SK-N-SH (cell line): ENCODE measurements at regions not wholly inside any gene's neighbourhood (a gene's known extent, or its start where the extent isn't known, plus 50 kb on each side); places are given as distances from the start of the nearest gene placed in this dataset.

Experiments used
- CHD2 ChIP-seq: fragments of 150-350 bp; IDR thresholded peaks from 2 replicates; pipeline ENCODE4 v1.6.1; 2018; ENCODE audit warnings: low read length; ENCODE audit not compliant: partially characterized antibody
- CTCF ChIP-seq: fragments of 200-600 bp; sonication (generic); IDR thresholded peaks from 2 replicates; pipeline ENCODE4 v1.6.1; 2017; ENCODE audit warnings: antibody characterized with exemption, mild to moderate bottlenecking, moderate library complexity
- EZH2phosphoT487 ChIP-seq: fragments of 200-600 bp; sonication (generic); IDR thresholded peaks from 2 replicates; pipeline ENCODE4 v1.6.1; 2017; ENCODE audit warnings: low read depth, mixed run types, mild to moderate bottlenecking, antibody characterized with exemption, moderate library complexity, borderline replicate concordance
- FOXM1 ChIP-seq: IDR thresholded peaks from 2 replicates; pipeline ENCODE4 v1.4.0; 2012; ENCODE audit warnings: low read depth, mild to moderate bottlenecking
- POLR2AphosphoS5 ChIP-seq: IDR thresholded peaks from 2 replicates; pipeline ENCODE4 v1.6.1; 2012; ENCODE audit warnings: low read depth, low read length
- RAD21 ChIP-seq: IDR thresholded peaks from 2 replicates; pipeline ENCODE4 v1.6.1; 2012; ENCODE audit warnings: mild to moderate bottlenecking, low read length

- no peak for TF ChIP-seq EZH2phosphoT487
- no peak for TF ChIP-seq POLR2AphosphoS5
- no peak for TF ChIP-seq CTCF
- TF ChIP-seq CHD2, result no peak
- no peak for TF ChIP-seq FOXM1
- no peak for TF ChIP-seq RAD21
Measured at GRCh38 chr7:49341849-49342248, 417.5 kb downstream of the CDC14C start.
